HepG2 (cell line): ENCODE measurements at regions not wholly inside any gene's neighbourhood (a gene's known extent, or its start where the extent isn't known, plus 50 kb on each side); places are given as distances from the start of the nearest gene placed in this dataset.

Source experiments
- ATAC-seq: fragments of 200-7000 bp; cut with Tn5 transposase; 3 replicates; pipeline ENCODE4 v1.9.1; 2020; ENCODE audit warnings: mild to moderate bottlenecking, moderate library complexity
- BruUV-seq: library from RNA; stranded (reverse); fragments of 400-500 nt; replicated peaks from 2 replicates; lab custom pipeline; 2021; lab: Mats Ljungman, UMichigan
- CTCF ChIA-PET: fragments of 300-600 bp; formaldehyde crosslinking; extraction: SDS; loops from one replicate; lab custom pipeline; 2021; ENCODE audit warnings: low total read pairs, inconsistent platforms, low intra/inter-chr PET ratio; lab: Yijun Ruan, JAX
- POLR2A ChIA-PET: fragments of 350-600 bp; sonication (Branson Sonifier 250); formaldehyde crosslinking; loops from one replicate; lab custom pipeline; 2020; ENCODE audit warnings: antibody characterized with exemption, inconsistent platforms; lab: Yijun Ruan, JAX
- DNase-seq: peaks from one replicate; pipeline ENCODE4 v3.0.0-alpha.2; 2015; ENCODE audit warnings: low spot score
- FAIRE-seq: peaks from 3 replicates; lab custom pipeline; 2011; peaks lifted over from hg19 to GRCh38; lab: Jason Lieb, UNC
- H2AFZ ChIP-seq: one replicate; pipeline ENCODE4 v1.6.1; 2011; ENCODE audit warnings: low read length, inconsistent platforms
- H3K27ac ChIP-seq: fragments of 300-600 bp; 3 replicates; pipeline ENCODE4 v1.8.0; 2011; ENCODE audit warnings: mixed run types, mild to moderate bottlenecking, mixed read lengths, low read length, inconsistent platforms; ENCODE audit not compliant: insufficient read depth; ENCODE audit errors: extremely low read length
- H3K27me3 ChIP-seq, 2 experiments: fragments of 200-600 bp in 1 of 2; 2 replicates in 1 of 2; 3 replicates in 1 of 2; pipeline versions ENCODE4 v1.6.0 to v1.8.0; 2011; ENCODE audit warnings: low read length in 2 of 2, mild to moderate bottlenecking in 2 of 2, moderate library complexity in 2 of 2, inconsistent platforms in 1 of 2; ENCODE audit not compliant: insufficient read depth in 2 of 2, control insufficient read depth in 1 of 2
- H3K36me3 ChIP-seq, 2 experiments: fragments of 200-600 bp in 1 of 2; replicated peaks in 1 of 2; 2 replicates in 1 of 2; 3 replicates in 1 of 2; pipeline versions ENCODE4 v1.5.1 to v1.8.0; 2011; ENCODE audit warnings: low read length in 2 of 2, inconsistent platforms in 1 of 2; ENCODE audit not compliant: insufficient read depth in 2 of 2, control insufficient read depth in 1 of 2
- H3K4me1 ChIP-seq: 2 replicates; pipeline ENCODE4 v1.5.1; 2012; ENCODE audit warnings: low read length, inconsistent platforms; ENCODE audit not compliant: insufficient read depth
- H3K4me2 ChIP-seq: 2 replicates; pipeline ENCODE4 v1.6.0; 2011; ENCODE audit warnings: low read depth, low read length, inconsistent platforms
- H3K4me3 ChIP-seq, 3 experiments: fragments of 200-600 bp in 1 of 3; sonication (generic), shearing (Covaris generic) in 1 of 3; replicated peaks in 1 of 3; 2 replicates each; pipeline ENCODE4 v1.5.1; 2011 to 2016; ENCODE audit warnings: low read length in 3 of 3, inconsistent platforms in 2 of 3, low read depth in 2 of 3, mild to moderate bottlenecking in 2 of 3, control low read depth in 1 of 3, mixed read lengths in 1 of 3; ENCODE audit not compliant: insufficient read depth in 1 of 3
- H3K79me2 ChIP-seq: one replicate; pipeline ENCODE4 v1.6.1; 2011; ENCODE audit warnings: low read length, inconsistent platforms; ENCODE audit not compliant: insufficient read depth
- H3K9ac ChIP-seq: 2 replicates; pipeline ENCODE4 v1.6.0; 2011; ENCODE audit warnings: mild to moderate bottlenecking, low read depth, low read length, inconsistent platforms; ENCODE audit not compliant: insufficient read depth
- H3K9me3 ChIP-seq: 2 replicates; pipeline ENCODE4 v1.5.1; 2012; ENCODE audit warnings: mild to moderate bottlenecking, low read length
- H4K20me1 ChIP-seq: 2 replicates; pipeline ENCODE4 v1.6.0; 2011; ENCODE audit warnings: inconsistent platforms, mild to moderate bottlenecking, low read length, moderate library complexity; ENCODE audit not compliant: insufficient read depth
- AGO1 ChIP-seq: fragments of 200-400 bp; formaldehyde crosslinking; IDR thresholded peaks from 2 replicates; pipeline ENCODE4 v1.6.1; 2017; ENCODE audit warnings: mild to moderate bottlenecking, low read depth, low read length, moderate library complexity; ENCODE audit not compliant: poor library complexity, severe bottlenecking
- ATF7 ChIP-seq, 2 experiments: fragments of 450-650 bp in 1 of 2; sonication (generic) in 1 of 2; formaldehyde crosslinking in 1 of 2; IDR thresholded peaks; 2 replicates each; pipeline versions ENCODE4 v1.4.0 to v1.6.1; 2016 to 2020; ENCODE audit warnings: antibody characterized with exemption in 1 of 2, mild to moderate bottlenecking in 1 of 2, missing genetic modification reagents in 1 of 2
- CAMTA2 ChIP-seq: sonication (generic); formaldehyde crosslinking; IDR thresholded peaks from 2 replicates; pipeline ENCODE4 v1.4.0; 2020; ENCODE audit warnings: mild to moderate bottlenecking, missing genetic modification reagents, borderline replicate concordance
- CBX2 ChIP-seq, 2 experiments: fragments of 200-600 bp in 1 of 2; sonication (generic); formaldehyde crosslinking in 1 of 2; IDR thresholded peaks; 2 replicates each; pipeline versions ENCODE4 v1.7.0 to v1.8.1; 2018 to 2022; ENCODE audit warnings: low read depth in 2 of 2, low read length in 1 of 2, mild to moderate bottlenecking in 1 of 2, missing genetic modification reagents in 1 of 2
- JUNB ChIP-seq: sonication (generic); formaldehyde crosslinking; IDR thresholded peaks from 2 replicates; pipeline ENCODE4 v1.8.0; 2022; ENCODE audit warnings: missing genetic modification reagents, mild to moderate bottlenecking, borderline replicate concordance
- KMT2B ChIP-seq: IDR thresholded peaks from 2 replicates; pipeline ENCODE4 v1.6.1; 2016; ENCODE audit warnings: missing genetic modification reagents, missing compliant biosample characterization
- NAIF1 ChIP-seq: sonication (generic); formaldehyde crosslinking; IDR thresholded peaks from 2 replicates; pipeline ENCODE4 v1.5.0; 2020; ENCODE audit warnings: mild to moderate bottlenecking, missing genetic modification reagents, borderline replicate concordance
- NCOA1 ChIP-seq: sonication (generic); formaldehyde crosslinking; IDR thresholded peaks from 2 replicates; pipeline ENCODE4 v1.9.0; 2021; ENCODE audit warnings: missing genetic modification reagents
- RARA ChIP-seq: IDR thresholded peaks from 2 replicates; pipeline ENCODE4 v1.6.1; 2016; ENCODE audit warnings: missing genetic modification reagents, missing compliant biosample characterization
- RBM22 ChIP-seq: fragments of 200-400 bp; formaldehyde crosslinking; optimal IDR thresholded peaks from 2 replicates; pipeline ENCODE3; 2017; ENCODE audit warnings: mild to moderate bottlenecking, low read length, moderate library complexity
- ZC3H13 ChIP-seq: sonication (generic); formaldehyde crosslinking; IDR thresholded peaks from 2 replicates; pipeline ENCODE4 v1.8.1; 2023; ENCODE audit warnings: mild to moderate bottlenecking, missing genetic modification reagents, moderate library complexity
- ZNF136 ChIP-seq: sonication (generic); formaldehyde crosslinking; IDR thresholded peaks from 2 replicates; pipeline ENCODE4 v1.8.1; 2022; ENCODE audit warnings: low read depth, mild to moderate bottlenecking, moderate library complexity, missing genetic modification reagents
- ZNF543 ChIP-seq: sonication (generic); formaldehyde crosslinking; IDR thresholded peaks from 2 replicates; pipeline ENCODE4 v1.4.0; 2020; ENCODE audit warnings: mild to moderate bottlenecking, missing genetic modification reagents
- ZNF746 ChIP-seq: sonication (generic); formaldehyde crosslinking; IDR thresholded peaks from 2 replicates; pipeline ENCODE4 v1.8.0; 2022; ENCODE audit warnings: mild to moderate bottlenecking, missing genetic modification reagents
- WGBS: methylation state at CpG from one replicate; pipeline ENCODE4 v1.1.6; 2017; ENCODE audit warnings: low lambda C conversion rate; 5-methylcytosine and 5-hydroxymethylcytosine counted together
- in situ Hi-C: cut with HindIII; loops from 2 replicates; pipeline ENCODE4 v1.10.0; 2017; ENCODE audit warnings: low pct_unique_long_range_greater_than_20kb; ENCODE audit not compliant: extremely low pct_ligation_motif_present
- intact Hi-C: fragments of 100-400 bp; cut with micrococcal nuclease; formaldehyde crosslinking; loops from one replicate; pipeline ENCODE4 v1.10.0; 2022; ENCODE audit not compliant: unreplicated experiment
- TF ChIP-seq, protein P1 (sequence below), 2 experiments: sonication (generic) in 1 of 2; formaldehyde crosslinking in 1 of 2; IDR thresholded peaks; 2 replicates each; pipeline versions ENCODE4 v1.5.1 to v1.6.1; 2011 to 2020; ENCODE audit warnings: borderline replicate concordance in 1 of 2, low read depth in 1 of 2, low read length in 1 of 2, mild to moderate bottlenecking in 1 of 2, missing genetic modification reagents in 1 of 2, moderate library complexity in 1 of 2
- TF ChIP-seq, protein P2 (sequence below): sonication (generic); formaldehyde crosslinking; IDR thresholded peaks from 2 replicates; pipeline ENCODE4 v1.8.1; 2023; ENCODE audit warnings: missing genetic modification reagents, mild to moderate bottlenecking, borderline replicate concordance
- TF ChIP-seq, protein P3 (sequence below): IDR thresholded peaks from 2 replicates; pipeline ENCODE4 v1.6.1; 2018; ENCODE audit warnings: missing genetic modification reagents
- TF ChIP-seq, protein P4 (sequence below): sonication (generic); formaldehyde crosslinking; IDR thresholded peaks from 2 replicates; pipeline ENCODE4 v1.9.0; 2021; ENCODE audit warnings: missing genetic modification reagents, mild to moderate bottlenecking, borderline replicate concordance

DNA sequence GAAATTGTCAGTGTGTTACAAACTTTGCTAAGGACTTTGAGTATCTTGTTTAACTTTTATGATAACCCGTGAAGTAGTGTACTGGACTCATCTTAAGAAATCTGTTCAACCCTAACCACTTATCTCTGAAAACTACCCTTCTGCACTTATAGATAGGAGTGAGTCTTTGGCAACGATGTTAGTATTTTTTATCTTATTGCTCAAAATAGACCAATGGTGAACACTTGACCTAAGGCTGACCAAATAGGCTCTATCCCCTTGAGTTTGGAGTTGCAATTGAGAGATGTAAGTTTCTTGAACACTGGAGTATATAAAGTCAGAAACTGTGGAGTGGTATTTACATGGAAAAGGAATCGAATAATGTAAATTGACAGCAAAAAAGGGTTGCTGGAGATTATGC, 786.1 kb downstream of the TMTC2 start (continued):
- TF ChIP-seq, protein P1, sequence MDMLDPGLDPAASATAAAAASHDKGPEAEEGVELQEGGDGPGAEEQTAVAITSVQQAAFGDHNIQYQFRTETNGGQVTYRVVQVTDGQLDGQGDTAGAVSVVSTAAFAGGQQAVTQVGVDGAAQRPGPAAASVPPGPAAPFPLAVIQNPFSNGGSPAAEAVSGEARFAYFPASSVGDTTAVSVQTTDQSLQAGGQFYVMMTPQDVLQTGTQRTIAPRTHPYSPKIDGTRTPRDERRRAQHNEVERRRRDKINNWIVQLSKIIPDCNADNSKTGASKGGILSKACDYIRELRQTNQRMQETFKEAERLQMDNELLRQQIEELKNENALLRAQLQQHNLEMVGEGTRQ (IDR thresholded peaks at IDR 0.05; ENCODE audit: low read depth, low read length), result no peak
- TF ChIP-seq, protein P1 (CRISPR knock-in tag; IDR thresholded peaks at IDR 0.05; ENCODE audit: borderline replicate concordance), result no peak
- no peak for TF ChIP-seq CAMTA2 (CRISPR knock-in tag)

DNA sequence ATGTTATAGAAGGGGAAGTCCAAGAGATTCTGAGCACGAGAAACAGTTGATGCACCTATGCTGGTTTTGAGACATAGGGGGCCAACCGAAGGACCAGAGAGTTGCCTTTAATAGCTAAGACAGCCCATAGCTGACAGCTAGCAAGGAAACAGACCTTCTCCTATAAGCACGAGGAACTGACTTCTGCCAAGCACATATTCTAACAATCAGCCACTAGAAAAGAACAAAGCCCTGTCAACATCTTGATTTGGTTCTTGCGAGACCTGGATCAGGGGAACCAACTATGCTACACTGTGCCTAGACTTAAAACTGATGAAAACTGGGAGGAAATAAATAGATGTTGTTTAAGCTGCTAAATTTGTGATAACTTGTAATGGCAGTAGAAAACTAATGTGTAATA, 785.6 kb downstream of the TMTC2 start:
- DNase-seq (no peak), FAIRE-seq (no peak), ATAC-seq (no peak)
- Histone ChIP-seq H3K4me1 (no peaks in the 10 kb centered on the region), H2AFZ (no peak overlapping the region), H3K4me3 (no peak overlapping the region), H3K79me2 (no peaks in the 10 kb centered on the region), H3K27me3 (no peaks in the 10 kb centered on the region), H3K27ac (no peak overlapping the region), H3K9me3 (peaks cover 84% of the 10 kb centered on the region), H4K20me1 (no peaks in the 10 kb centered on the region), H3K4me2 (no peak overlapping the region), H3K36me3 (no peaks in the 10 kb centered on the region), H3K9ac (no peak overlapping the region)
- in situ Hi-C loops, result no loop called here
- intact Hi-C loops, result no loop called here
- 3% methylated on average over 4 of the region's 4 CpGs for WGBS
- CTCF ChIA-PET, result no interaction called here
- BruUV-seq, result no TSS peak
- POLR2A ChIA-PET, result no interaction called here
- TF ChIP-seq ZNF746 (CRISPR knock-in tag) (no peak), AGO1 (no peak), KMT2B (CRISPR knock-in tag) (no peak), NCOA1 (CRISPR knock-in tag) (no peak), ATF7 (IDR thresholded peaks at IDR 0.05) (no peak), ATF7 (CRISPR knock-in tag; IDR thresholded peaks at IDR 0.05) (no peak), ZNF136 (CRISPR knock-in tag) (no peak), JUNB (CRISPR knock-in tag) (no peak), NAIF1 (no peak), ZNF543 (CRISPR knock-in tag) (no peak), RBM22 (no peak), ZC3H13 (CRISPR knock-in tag) (no peak), CBX2 (IDR thresholded peaks at IDR 0.05; ENCODE audit: low read depth, low read length) (no peak), CBX2 (CRISPR knock-in tag; IDR thresholded peaks at IDR 0.05; ENCODE audit: low read depth) (no peak), RARA (no peak)
- TF ChIP-seq, protein P2, sequence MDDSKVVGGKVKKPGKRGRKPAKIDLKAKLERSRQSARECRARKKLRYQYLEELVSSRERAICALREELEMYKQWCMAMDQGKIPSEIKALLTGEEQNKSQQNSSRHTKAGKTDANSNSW, result no peak
- TF ChIP-seq, protein P3, sequence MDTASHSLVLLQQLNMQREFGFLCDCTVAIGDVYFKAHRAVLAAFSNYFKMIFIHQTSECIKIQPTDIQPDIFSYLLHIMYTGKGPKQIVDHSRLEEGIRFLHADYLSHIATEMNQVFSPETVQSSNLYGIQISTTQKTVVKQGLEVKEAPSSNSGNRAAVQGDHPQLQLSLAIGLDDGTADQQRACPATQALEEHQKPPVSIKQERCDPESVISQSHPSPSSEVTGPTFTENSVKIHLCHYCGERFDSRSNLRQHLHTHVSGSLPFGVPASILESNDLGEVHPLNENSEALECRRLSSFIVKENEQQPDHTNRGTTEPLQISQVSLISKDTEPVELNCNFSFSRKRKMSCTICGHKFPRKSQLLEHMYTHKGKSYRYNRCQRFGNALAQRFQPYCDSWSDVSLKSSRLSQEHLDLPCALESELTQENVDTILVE (CRISPR knock-in tag), result no peak
- TF ChIP-seq, protein P4, sequence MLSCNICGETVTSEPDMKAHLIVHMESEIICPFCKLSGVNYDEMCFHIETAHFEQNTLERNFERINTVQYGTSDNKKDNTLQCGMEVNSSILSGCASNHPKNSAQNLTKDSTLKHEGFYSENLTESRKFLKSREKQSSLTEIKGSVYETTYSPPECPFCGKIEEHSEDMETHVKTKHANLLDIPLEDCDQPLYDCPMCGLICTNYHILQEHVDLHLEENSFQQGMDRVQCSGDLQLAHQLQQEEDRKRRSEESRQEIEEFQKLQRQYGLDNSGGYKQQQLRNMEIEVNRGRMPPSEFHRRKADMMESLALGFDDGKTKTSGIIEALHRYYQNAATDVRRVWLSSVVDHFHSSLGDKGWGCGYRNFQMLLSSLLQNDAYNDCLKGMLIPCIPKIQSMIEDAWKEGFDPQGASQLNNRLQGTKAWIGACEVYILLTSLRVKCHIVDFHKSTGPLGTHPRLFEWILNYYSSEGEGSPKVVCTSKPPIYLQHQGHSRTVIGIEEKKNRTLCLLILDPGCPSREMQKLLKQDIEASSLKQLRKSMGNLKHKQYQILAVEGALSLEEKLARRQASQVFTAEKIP, result no peak
